Neural progenitor cell (in vitro differentiated cells): ENCODE measurements at regions not wholly inside any gene's neighbourhood (a gene's known extent, or its start where the extent isn't known, plus 50 kb on each side); places are given as distances from the start of the nearest gene placed in this dataset.

Experiments used
- DNase-seq: peaks from one replicate; pipeline ENCODE4 v3.0.0-alpha.2; 2016; ENCODE audit warnings: low spot score
- H2AFZ ChIP-seq: fragments of 200-600 bp; sonication (generic); replicated peaks from 2 replicates; pipeline ENCODE4 v1.6.1; 2016; ENCODE audit warnings: antibody characterized with exemption
- H3F3A ChIP-seq: fragments of 200-600 bp; sonication (generic); 2 replicates; pipeline ENCODE4 v1.6.1; 2016; ENCODE audit warnings: antibody characterized with exemption, low read depth
- H3K27ac ChIP-seq: fragments of 200-600 bp; sonication (generic); 2 replicates; pipeline ENCODE4 v1.5.1; 2016; ENCODE audit warnings: mild to moderate bottlenecking
- H3K27me3 ChIP-seq: fragments of 200-600 bp; sonication (generic); 2 replicates; pipeline ENCODE4 v1.6.1; 2016; ENCODE audit warnings: mild to moderate bottlenecking, moderate library complexity
- H3K36me3 ChIP-seq: fragments of 200-600 bp; sonication (generic); 2 replicates; pipeline ENCODE4 v1.5.1; 2016
- H3K4me1 ChIP-seq: fragments of 200-600 bp; sonication (generic); 2 replicates; pipeline ENCODE4 v1.6.1; 2016; ENCODE audit warnings: mixed run types
- H3K4me2 ChIP-seq: fragments of 200-600 bp; sonication (generic); 2 replicates; pipeline ENCODE4 v1.6.1; 2016
- H3K4me3 ChIP-seq: fragments of 200-600 bp; sonication (generic); 2 replicates; pipeline ENCODE4 v1.5.1; 2016
- H3K79me2 ChIP-seq: fragments of 200-600 bp; sonication (generic); 2 replicates; pipeline ENCODE4 v1.6.1; 2016; ENCODE audit warnings: low read depth
- H3K9ac ChIP-seq: fragments of 200-600 bp; sonication (generic); 2 replicates; pipeline ENCODE4 v1.6.1; 2016
- H3K9me3 ChIP-seq: fragments of 200-600 bp; sonication (generic); 2 replicates; pipeline ENCODE4 v1.5.1; 2016; ENCODE audit warnings: low read depth
- H4K20me1 ChIP-seq: fragments of 200-600 bp; sonication (generic); 2 replicates; pipeline ENCODE4 v1.6.1; 2016; ENCODE audit warnings: low read depth
- H3K27ac Mint-ChIP-seq: 3 replicates; pipeline ENCODE4 v1.8.0; 2021; ENCODE audit warnings: mixed read lengths
- H3K27me3 Mint-ChIP-seq: 2 replicates; pipeline ENCODE4 v1.8.0; 2022; ENCODE audit warnings: low read depth, mild to moderate bottlenecking, inconsistent platforms, moderate library complexity, mixed read lengths; ENCODE audit not compliant: insufficient read depth
- H3K36me3 Mint-ChIP-seq: 3 replicates; pipeline ENCODE4 v1.8.0; 2021; ENCODE audit warnings: mixed read lengths
- H3K4me1 Mint-ChIP-seq: 3 replicates; pipeline ENCODE4 v1.8.0; 2021; ENCODE audit warnings: mixed read lengths
- H3K4me3 Mint-ChIP-seq: 3 replicates; pipeline ENCODE4 v1.8.0; 2021; ENCODE audit warnings: mild to moderate bottlenecking, moderate library complexity, mixed read lengths
- H3K9me3 Mint-ChIP-seq: 3 replicates; pipeline ENCODE4 v1.8.0; 2020; ENCODE audit warnings: mixed read lengths
- EZH2 ChIP-seq: fragments of 200-600 bp; sonication (generic); IDR thresholded peaks from 2 replicates; pipeline ENCODE4 v1.6.1; 2017; ENCODE audit warnings: antibody characterized with exemption, mild to moderate bottlenecking, moderate library complexity
- EZH2phosphoT487 ChIP-seq: fragments of 200-600 bp; sonication (generic); IDR thresholded peaks from 2 replicates; pipeline ENCODE4 v1.6.1; 2017; ENCODE audit warnings: antibody characterized with exemption
- TF ChIP-seq, protein P1 (sequence below): fragments of 200-600 bp; sonication (generic); IDR thresholded peaks from 2 replicates; pipeline ENCODE4 v1.5.1; 2017; ENCODE audit warnings: antibody characterized with exemption, mild to moderate bottlenecking

DNA sequence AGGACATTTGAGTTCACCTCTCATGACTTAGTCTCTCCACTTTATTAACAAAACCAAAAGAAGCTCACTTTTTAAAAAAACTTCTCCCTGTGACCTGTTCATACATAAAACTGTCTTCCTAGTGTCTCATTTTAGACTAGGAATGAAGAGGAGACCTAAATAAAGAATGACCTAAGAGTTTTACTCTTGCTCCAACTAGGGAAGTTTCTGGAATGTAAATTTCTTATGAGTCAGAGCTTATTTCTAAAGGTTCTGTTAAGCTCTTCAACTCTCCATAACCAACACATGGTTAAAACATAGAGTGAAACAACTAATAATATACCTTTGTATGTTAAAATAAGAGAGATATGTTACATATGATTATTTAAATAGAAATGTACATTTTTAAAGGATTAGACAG is 369.8 kb downstream of the EMP1 start:
- TF ChIP-seq EZH2phosphoT487 (no peak), EZH2 (no peak)
- TF ChIP-seq, protein P1, sequence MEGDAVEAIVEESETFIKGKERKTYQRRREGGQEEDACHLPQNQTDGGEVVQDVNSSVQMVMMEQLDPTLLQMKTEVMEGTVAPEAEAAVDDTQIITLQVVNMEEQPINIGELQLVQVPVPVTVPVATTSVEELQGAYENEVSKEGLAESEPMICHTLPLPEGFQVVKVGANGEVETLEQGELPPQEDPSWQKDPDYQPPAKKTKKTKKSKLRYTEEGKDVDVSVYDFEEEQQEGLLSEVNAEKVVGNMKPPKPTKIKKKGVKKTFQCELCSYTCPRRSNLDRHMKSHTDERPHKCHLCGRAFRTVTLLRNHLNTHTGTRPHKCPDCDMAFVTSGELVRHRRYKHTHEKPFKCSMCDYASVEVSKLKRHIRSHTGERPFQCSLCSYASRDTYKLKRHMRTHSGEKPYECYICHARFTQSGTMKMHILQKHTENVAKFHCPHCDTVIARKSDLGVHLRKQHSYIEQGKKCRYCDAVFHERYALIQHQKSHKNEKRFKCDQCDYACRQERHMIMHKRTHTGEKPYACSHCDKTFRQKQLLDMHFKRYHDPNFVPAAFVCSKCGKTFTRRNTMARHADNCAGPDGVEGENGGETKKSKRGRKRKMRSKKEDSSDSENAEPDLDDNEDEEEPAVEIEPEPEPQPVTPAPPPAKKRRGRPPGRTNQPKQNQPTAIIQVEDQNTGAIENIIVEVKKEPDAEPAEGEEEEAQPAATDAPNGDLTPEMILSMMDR = no peak
- no peaks in the 10 kb centered on the region for H3K27me3 ChIP-seq
- H3K36me3 Mint-ChIP-seq = peaks cover 15% of the 10 kb centered on the region
- H3K9me3 Mint-ChIP-seq = peaks cover 19% of the 10 kb centered on the region
- H3K4me2 ChIP-seq = no peak overlapping the region
- no peak overlapping the region for H3K27ac Mint-ChIP-seq
- H3K4me1 Mint-ChIP-seq = peaks cover 22% of the 10 kb centered on the region
- H3K4me3 Mint-ChIP-seq = no peak overlapping the region
- H3K4me1 ChIP-seq = peaks cover 5% of the 10 kb centered on the region
- peaks cover 4% of the 10 kb centered on the region for H3K27me3 Mint-ChIP-seq
- no peak overlapping the region for H3K27ac ChIP-seq
- no peak for DNase-seq
- H3F3A ChIP-seq = no peaks in the 10 kb centered on the region
- H2AFZ ChIP-seq = no peak overlapping the region
- no peaks in the 10 kb centered on the region for H3K36me3 ChIP-seq
- H3K4me3 ChIP-seq = no peak overlapping the region
- H3K9me3 ChIP-seq = no peaks in the 10 kb centered on the region
- H3K9ac ChIP-seq = no peak overlapping the region
- no peaks in the 10 kb centered on the region for H3K79me2 ChIP-seq
- no peaks in the 10 kb centered on the region for H4K20me1 ChIP-seq

DNA sequence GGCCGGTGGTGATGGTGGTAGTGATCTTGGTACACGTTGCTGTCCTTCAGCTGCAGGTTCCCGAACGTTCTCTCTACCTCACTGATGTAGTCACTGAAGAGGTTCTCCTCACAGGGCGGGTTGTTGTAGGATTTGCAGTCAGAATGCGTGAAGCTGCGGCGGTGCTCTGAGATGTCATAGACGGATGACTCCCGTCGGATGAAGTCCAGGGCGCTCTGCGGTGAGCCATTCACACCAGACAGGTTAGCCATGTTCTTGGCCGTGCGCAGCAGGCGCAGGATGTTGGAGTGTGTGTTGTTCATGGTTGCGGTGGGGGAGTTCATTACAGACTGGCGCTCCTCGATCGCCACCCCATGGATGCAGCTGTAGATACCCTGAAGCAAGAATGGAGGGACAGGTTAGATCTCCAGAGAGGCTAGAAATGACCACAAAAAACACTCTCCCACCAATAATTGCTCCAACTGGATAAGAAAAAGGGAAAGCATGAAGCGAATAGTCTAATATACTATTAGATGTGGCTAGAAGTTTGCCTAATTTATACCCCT is 367.8 kb downstream of the EMP1 start:
- Histone ChIP-seq H4K20me1 (no peaks in the 10 kb centered on the region), H3K4me2 (no peak overlapping the region), H3K36me3 (no peaks in the 10 kb centered on the region), H3K79me2 (no peaks in the 10 kb centered on the region), H3K9ac (no peak overlapping the region), H3K4me3 (no peak overlapping the region), H3K27me3 (no peaks in the 10 kb centered on the region), H3K27ac (no peak overlapping the region), H3F3A (no peaks in the 10 kb centered on the region), H2AFZ (no peak overlapping the region), H3K4me1 (peaks cover 5% of the 10 kb centered on the region), H3K9me3 (no peaks in the 10 kb centered on the region)
- peaks cover 16% of the 10 kb centered on the region for H3K4me1 Mint-ChIP-seq
- no peak overlapping the region for H3K4me3 Mint-ChIP-seq
- peaks cover 7% of the 10 kb centered on the region for H3K27me3 Mint-ChIP-seq
- peaks cover 19% of the 10 kb centered on the region for H3K9me3 Mint-ChIP-seq
- DNase-seq = no peak
- H3K36me3 Mint-ChIP-seq = peaks cover 15% of the 10 kb centered on the region
- H3K27ac Mint-ChIP-seq = no peak overlapping the region
- TF ChIP-seq EZH2 = no peak
- TF ChIP-seq EZH2phosphoT487 = no peak
- TF ChIP-seq, protein P1 = no peak

DNA sequence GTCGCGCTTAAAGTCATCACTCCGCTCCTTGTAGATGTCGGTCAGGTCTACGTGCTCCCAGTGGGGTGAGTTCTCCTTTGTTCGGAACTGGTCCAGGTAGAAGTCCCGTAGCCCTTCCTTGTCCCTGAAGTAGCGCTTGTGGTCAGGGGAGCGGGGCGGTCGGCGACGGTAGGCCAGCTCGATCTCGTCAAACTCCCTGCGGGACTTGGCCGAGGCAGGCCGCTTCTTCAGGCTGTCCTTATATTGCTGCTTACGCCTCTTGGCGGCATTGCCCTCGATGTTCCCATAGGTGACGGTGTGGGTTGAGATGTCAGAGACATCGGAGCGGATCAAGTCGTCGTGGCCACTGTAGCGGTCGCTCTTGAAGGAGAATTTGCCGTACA is 367.2 kb downstream of the EMP1 start:
- TF ChIP-seq EZH2 (no peak), EZH2phosphoT487 (no peak)
- TF ChIP-seq, protein P1 = no peak
- H2AFZ ChIP-seq = no peak overlapping the region
- H3K4me1 Mint-ChIP-seq = peaks cover 16% of the 10 kb centered on the region

More for the DNA sequence above, 367.2 kb downstream of the EMP1 start:
- Mint-ChIP-seq H3K4me3 (no peak overlapping the region), H3K9me3 (peaks cover 15% of the 10 kb centered on the region), H3K27me3 (peaks cover 7% of the 10 kb centered on the region), H3K27ac (no peak overlapping the region), H3K36me3 (peaks cover 15% of the 10 kb centered on the region)
- H3F3A ChIP-seq = no peaks in the 10 kb centered on the region
- DNase-seq = no peak
- H3K9me3 ChIP-seq = no peaks in the 10 kb centered on the region
- no peaks in the 10 kb centered on the region for H3K79me2 ChIP-seq
- H3K4me1 ChIP-seq = peaks cover 5% of the 10 kb centered on the region
- H3K4me2 ChIP-seq = no peak overlapping the region
- no peaks in the 10 kb centered on the region for H3K36me3 ChIP-seq
- H3K27ac ChIP-seq = no peak overlapping the region
- no peak overlapping the region for H3K9ac ChIP-seq
- no peak overlapping the region for H3K4me3 ChIP-seq
- no peaks in the 10 kb centered on the region for H3K27me3 ChIP-seq
- no peaks in the 10 kb centered on the region for H4K20me1 ChIP-seq
